ENCODE measurements at regions not wholly inside any gene's neighbourhood (a gene's known extent, or its start where the extent isn't known, plus 50 kb on each side); places are given as distances from the start of the nearest gene placed in this dataset.
"Not testable (repeated sequence)": the region's sequence is repeated elsewhere in the genome, so short reads cannot be mapped to it uniquely, and the experiment has no call there.

DNA sequence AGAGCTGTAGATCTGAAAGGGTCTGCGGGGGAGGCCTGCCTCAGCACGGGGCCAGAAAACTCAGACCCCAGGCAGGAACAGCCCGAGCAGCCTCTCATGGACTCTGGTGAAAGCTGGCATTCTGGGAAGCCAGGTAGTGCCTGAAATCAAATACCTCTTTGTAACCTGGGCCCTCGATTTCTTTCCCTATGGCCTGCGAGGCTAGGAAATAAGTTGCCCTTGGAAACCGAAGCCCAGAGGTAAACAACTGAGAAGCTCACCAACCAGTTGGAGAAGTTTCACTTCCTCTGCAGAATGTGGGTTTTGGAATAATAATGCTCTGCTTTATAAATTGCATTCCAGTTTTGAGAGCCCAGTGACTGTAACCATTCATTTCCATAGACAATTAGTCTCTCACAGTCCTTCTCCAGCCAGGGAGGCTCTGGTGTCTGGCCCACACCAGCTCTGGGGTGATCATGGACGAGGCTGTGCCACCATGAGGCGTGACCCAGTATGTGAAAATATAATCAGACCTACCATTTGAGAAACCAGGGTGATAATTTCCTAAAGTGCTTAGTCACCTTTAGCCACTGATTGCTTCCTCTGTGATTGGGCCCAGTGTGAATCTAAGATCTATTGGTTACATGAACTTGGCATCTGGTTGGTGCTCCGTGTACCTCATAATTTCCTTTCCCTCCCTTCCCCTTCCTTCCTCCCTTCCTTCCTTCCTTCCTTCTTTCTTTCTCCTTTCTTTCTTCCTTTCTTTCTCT, 133.1 kb upstream of the PELI1 start:
- DNase-seq (ENCODE audit: low spot score) = no peak
- H2AFZ ChIP-seq = no peak overlapping the region
- TF ChIP-seq, protein P1, sequence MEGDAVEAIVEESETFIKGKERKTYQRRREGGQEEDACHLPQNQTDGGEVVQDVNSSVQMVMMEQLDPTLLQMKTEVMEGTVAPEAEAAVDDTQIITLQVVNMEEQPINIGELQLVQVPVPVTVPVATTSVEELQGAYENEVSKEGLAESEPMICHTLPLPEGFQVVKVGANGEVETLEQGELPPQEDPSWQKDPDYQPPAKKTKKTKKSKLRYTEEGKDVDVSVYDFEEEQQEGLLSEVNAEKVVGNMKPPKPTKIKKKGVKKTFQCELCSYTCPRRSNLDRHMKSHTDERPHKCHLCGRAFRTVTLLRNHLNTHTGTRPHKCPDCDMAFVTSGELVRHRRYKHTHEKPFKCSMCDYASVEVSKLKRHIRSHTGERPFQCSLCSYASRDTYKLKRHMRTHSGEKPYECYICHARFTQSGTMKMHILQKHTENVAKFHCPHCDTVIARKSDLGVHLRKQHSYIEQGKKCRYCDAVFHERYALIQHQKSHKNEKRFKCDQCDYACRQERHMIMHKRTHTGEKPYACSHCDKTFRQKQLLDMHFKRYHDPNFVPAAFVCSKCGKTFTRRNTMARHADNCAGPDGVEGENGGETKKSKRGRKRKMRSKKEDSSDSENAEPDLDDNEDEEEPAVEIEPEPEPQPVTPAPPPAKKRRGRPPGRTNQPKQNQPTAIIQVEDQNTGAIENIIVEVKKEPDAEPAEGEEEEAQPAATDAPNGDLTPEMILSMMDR (IDR thresholded peaks at IDR 0.05; ENCODE audit: poor library complexity) = no peak
- TF ChIP-seq EZH2phosphoT487 (IDR thresholded peaks at IDR 0.05; ENCODE audit: low read depth, severe bottlenecking, unreplicated experiment) = no peak
- no peak for TF ChIP-seq EZH2 (IDR thresholded peaks at IDR 0.05; ENCODE audit: borderline replicate concordance)

DNA sequence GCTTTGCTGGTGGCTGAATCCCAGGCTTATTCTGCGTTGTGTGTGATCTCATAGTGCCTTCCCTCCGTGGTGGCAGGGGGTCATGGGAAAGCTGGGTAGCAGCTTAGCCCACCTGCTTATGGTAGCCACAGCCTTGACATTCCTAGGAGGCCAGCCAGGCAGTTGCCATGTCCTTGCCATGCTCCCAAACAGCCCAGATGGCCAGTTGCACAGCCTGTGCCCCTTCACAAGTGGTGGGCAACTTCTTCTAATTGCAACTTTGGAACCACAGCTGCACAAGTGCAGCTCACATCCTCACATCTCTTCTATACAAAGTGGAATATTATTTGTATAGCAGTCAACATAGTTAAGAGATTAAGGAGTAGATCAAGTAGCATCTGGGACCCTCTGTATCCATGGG, 136.6 kb upstream of the PELI1 start:
- H4K20me1 ChIP-seq (ENCODE audit: insufficient read depth, poor library complexity, severe bottlenecking); H3K4me1 ChIP-seq (ENCODE audit: insufficient read depth): not testable (repeated sequence)

More for the DNA sequence above, 133.1 kb upstream of the PELI1 start:
- no peaks in the 10 kb centered on the region for H3K27me3 ChIP-seq
- peaks cover 12% of the 10 kb centered on the region for H3K4me1 ChIP-seq (ENCODE audit: insufficient read depth)
- no peaks in the 10 kb centered on the region for H4K20me1 ChIP-seq (ENCODE audit: insufficient read depth, poor library complexity, severe bottlenecking)
- no peaks in the 10 kb centered on the region for H3K9me3 ChIP-seq (ENCODE audit: low read depth)
- peak overlapping the region; percentile 35 for H3K27ac ChIP-seq
- H3K4me2 ChIP-seq = no peak overlapping the region
- H3K36me3 ChIP-seq (replicated peaks; ENCODE audit: insufficient read depth, low read depth) = no peaks in the 10 kb centered on the region
- H3K9me2 ChIP-seq (replicated peaks; ENCODE audit: insufficient read depth) = no peaks in the 10 kb centered on the region
- H3K4me3 ChIP-seq = no peak overlapping the region
- no peaks in the 10 kb centered on the region for H3K79me2 ChIP-seq
- 82% methylated on average over 9 of the region's 9 CpGs for WGBS (ENCODE audit: low lambda C conversion rate, missing lambda C conversion rate)

DNA sequence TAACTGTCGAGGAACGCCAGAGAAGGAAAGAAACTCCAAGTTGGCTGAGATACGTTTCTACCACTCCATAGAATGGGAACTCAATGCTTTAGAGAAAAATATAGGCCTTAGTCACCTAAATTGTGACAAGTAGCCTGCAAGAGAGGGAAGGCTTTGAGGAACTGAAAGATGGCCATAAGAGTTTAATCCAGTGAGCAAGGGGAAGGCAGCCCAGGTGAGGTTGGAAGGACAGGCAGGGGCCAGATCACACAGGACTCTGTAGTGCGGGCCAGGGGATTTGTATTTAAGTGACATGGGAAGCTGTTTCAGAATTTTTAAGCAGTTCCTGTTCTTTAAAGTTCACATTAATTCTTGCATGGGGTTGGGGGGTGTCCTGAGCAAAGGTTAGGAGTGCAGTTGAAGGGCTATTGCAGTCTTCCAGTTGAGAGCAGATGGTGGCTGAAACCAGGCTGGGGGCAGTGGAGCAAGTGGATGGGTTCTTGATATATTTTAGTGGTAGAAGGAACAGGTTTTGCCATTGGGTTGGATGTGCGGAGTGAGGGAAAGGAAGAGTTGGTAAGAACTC, 138.9 kb upstream of the PELI1 start:
- no peaks in the 10 kb centered on the region for H3K36me3 ChIP-seq (replicated peaks; ENCODE audit: insufficient read depth, low read depth)
- peak overlapping the region; percentile 57 for H3K4me2 ChIP-seq
- H3K9me2 ChIP-seq (replicated peaks; ENCODE audit: insufficient read depth) = no peaks in the 10 kb centered on the region
- no peaks in the 10 kb centered on the region for H3K79me2 ChIP-seq
- 93% methylated on average over 5 of the region's 5 CpGs for WGBS (ENCODE audit: low lambda C conversion rate, missing lambda C conversion rate)
- no peaks in the 10 kb centered on the region for H4K20me1 ChIP-seq (ENCODE audit: insufficient read depth, poor library complexity, severe bottlenecking)
- no peaks in the 10 kb centered on the region for H3K9me3 ChIP-seq (ENCODE audit: low read depth)
- peaks cover 5% of the 10 kb centered on the region for H3K4me1 ChIP-seq (ENCODE audit: insufficient read depth)
- no peak for DNase-seq (ENCODE audit: low spot score)
- H3K27me3 ChIP-seq = no peaks in the 10 kb centered on the region
- TF ChIP-seq EZH2 (IDR thresholded peaks at IDR 0.05; ENCODE audit: borderline replicate concordance) (no peak), EZH2phosphoT487 (IDR thresholded peaks at IDR 0.05; ENCODE audit: low read depth, severe bottlenecking, unreplicated experiment) (no peak)
- TF ChIP-seq, protein P1 (IDR thresholded peaks at IDR 0.05; ENCODE audit: poor library complexity) = no peak
- H3K27ac ChIP-seq = peak overlapping the region; percentile 62
- H2AFZ ChIP-seq = no peak overlapping the region
- H3K4me3 ChIP-seq = no peak overlapping the region

More for the DNA sequence above, 136.6 kb upstream of the PELI1 start:
- H3K27me3 ChIP-seq; H3K9me2 ChIP-seq (replicated peaks; ENCODE audit: insufficient read depth); H3K27ac ChIP-seq; H3K9me3 ChIP-seq (ENCODE audit: low read depth); H2AFZ ChIP-seq; DNase-seq (ENCODE audit: low spot score); H3K4me3 ChIP-seq; H3K4me2 ChIP-seq; H3K79me2 ChIP-seq; H3K36me3 ChIP-seq (replicated peaks; ENCODE audit: insufficient read depth, low read depth): not testable (repeated sequence)
- 100% methylated on average over 1 of the region's 2 CpGs for WGBS (ENCODE audit: low lambda C conversion rate, missing lambda C conversion rate)

DNA sequence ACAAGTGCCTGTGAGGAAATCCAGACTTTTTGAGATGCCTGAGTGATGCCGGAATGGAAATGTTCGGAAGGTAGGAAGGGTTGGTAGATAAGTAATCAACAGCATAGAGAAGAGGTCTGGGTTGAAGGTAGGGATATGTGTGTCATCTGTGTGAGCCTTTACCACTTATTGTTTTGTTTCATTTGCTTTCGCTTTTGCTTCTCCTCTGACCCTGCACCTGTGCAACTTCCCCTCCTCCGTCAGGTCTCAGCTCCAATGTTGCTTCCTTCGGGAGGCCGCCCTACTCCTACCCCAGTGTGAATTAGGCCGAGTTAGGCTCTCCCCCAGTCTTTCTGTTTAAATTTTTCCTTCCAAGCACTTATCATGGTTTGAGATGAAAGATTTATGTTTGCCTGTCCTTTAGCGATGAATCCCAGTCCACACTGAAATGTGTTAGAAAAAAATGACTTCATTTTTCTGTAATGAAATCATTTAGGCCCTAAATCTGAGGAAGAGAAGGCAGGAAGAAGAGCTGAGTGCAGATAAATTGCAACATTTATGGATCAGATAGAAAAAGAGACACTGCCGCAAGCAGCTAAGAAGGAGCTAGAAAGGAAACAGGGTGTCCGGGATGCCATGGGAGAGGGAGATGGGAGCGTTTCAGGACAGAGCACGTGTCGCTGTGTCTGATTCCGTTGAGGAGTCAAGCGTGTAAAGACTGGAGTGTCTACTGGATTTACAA, 139.6 kb upstream of the PELI1 start:
- peak overlapping the region; percentile 57 for H3K4me2 ChIP-seq
- no peak overlapping the region for H2AFZ ChIP-seq

More for the DNA sequence above, 139.6 kb upstream of the PELI1 start:
- Histone ChIP-seq H3K9me2 (replicated peaks; ENCODE audit: insufficient read depth) (no peaks in the 10 kb centered on the region), H3K4me3 (no peak overlapping the region), H3K4me1 (ENCODE audit: insufficient read depth) (peaks cover 7% of the 10 kb centered on the region), H3K27me3 (no peaks in the 10 kb centered on the region), H3K27ac (peak overlapping the region; percentile 62), H3K79me2 (no peaks in the 10 kb centered on the region), H3K9me3 (ENCODE audit: low read depth) (no peaks in the 10 kb centered on the region), H3K36me3 (replicated peaks; ENCODE audit: insufficient read depth, low read depth) (no peaks in the 10 kb centered on the region), H4K20me1 (ENCODE audit: insufficient read depth, poor library complexity, severe bottlenecking) (no peaks in the 10 kb centered on the region)
- no peak for DNase-seq (ENCODE audit: low spot score)
- 58% methylated on average over 15 of the region's 15 CpGs for WGBS (ENCODE audit: low lambda C conversion rate, missing lambda C conversion rate)
- TF ChIP-seq EZH2phosphoT487 (IDR thresholded peaks at IDR 0.05; ENCODE audit: low read depth, severe bottlenecking, unreplicated experiment) (no peak), EZH2 (IDR thresholded peaks at IDR 0.05; ENCODE audit: borderline replicate concordance) (no peak)
- TF ChIP-seq, protein P1 (IDR thresholded peaks at IDR 0.05; ENCODE audit: poor library complexity) = no peak
